PFSK-1 (cell line): ENCODE measurements at regions not wholly inside any gene's neighbourhood (a gene's known extent, or its start where the extent isn't known, plus 50 kb on each side); places are given as distances from the start of the nearest gene placed in this dataset.

ENCODE experiments used
- FOXP2 ChIP-seq: optimal IDR thresholded peaks from 2 replicates; pipeline ENCODE3; 2011; ENCODE audit warnings: borderline replicate concordance, control low read depth, inconsistent platforms; ENCODE audit not compliant: insufficient read depth; ENCODE audit errors: extremely low read length, extremely low read depth
- POLR2AphosphoS5 ChIP-seq: IDR thresholded peaks from 2 replicates; pipeline ENCODE4 v1.6.1; 2012; ENCODE audit warnings: low read depth, mild to moderate bottlenecking, control low read depth, low read length, moderate library complexity
- SIN3A ChIP-seq: IDR thresholded peaks from 2 replicates; pipeline ENCODE4 v1.6.1; 2012; ENCODE audit warnings: mild to moderate bottlenecking, low read length, moderate library complexity, borderline replicate concordance; ENCODE audit not compliant: insufficient read depth
- TAF1 ChIP-seq: IDR thresholded peaks from 2 replicates; pipeline ENCODE4 v1.6.1; 2012; ENCODE audit warnings: low read length, control low read depth, borderline replicate concordance; ENCODE audit not compliant: insufficient read depth
- TF ChIP-seq, protein P1 (sequence below), 2 experiments: IDR thresholded peaks; 2 replicates each; pipeline versions ENCODE4 v1.6.1 to v1.8.0; 2011 to 2012; ENCODE audit warnings: low read depth in 2 of 2, low read length in 2 of 2, control low read depth in 1 of 2, inconsistent platforms in 1 of 2, mild to moderate bottlenecking in 1 of 2, moderate library complexity in 1 of 2; ENCODE audit not compliant: insufficient read depth in 1 of 2

DNA sequence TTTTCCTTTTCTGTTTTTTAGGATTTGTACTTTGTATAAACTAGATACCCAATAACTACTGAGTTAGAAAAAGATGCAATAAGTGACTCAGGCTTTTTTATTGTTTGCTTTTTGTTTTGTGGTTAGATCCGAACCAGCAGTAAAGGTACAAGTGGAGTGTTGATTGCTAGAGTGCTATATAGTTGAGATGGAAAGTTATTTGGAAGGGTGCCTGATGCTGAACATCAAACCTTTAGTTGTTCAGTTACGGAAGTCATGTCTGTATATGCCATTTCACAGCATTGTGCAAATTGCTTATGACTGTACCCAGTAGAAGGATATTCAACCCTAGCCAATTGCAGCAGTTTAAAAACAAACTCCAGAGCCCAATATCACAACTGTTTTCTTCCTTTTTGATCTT is 285.1 kb downstream of the MAT2B start:
- TF ChIP-seq, protein P1, sequence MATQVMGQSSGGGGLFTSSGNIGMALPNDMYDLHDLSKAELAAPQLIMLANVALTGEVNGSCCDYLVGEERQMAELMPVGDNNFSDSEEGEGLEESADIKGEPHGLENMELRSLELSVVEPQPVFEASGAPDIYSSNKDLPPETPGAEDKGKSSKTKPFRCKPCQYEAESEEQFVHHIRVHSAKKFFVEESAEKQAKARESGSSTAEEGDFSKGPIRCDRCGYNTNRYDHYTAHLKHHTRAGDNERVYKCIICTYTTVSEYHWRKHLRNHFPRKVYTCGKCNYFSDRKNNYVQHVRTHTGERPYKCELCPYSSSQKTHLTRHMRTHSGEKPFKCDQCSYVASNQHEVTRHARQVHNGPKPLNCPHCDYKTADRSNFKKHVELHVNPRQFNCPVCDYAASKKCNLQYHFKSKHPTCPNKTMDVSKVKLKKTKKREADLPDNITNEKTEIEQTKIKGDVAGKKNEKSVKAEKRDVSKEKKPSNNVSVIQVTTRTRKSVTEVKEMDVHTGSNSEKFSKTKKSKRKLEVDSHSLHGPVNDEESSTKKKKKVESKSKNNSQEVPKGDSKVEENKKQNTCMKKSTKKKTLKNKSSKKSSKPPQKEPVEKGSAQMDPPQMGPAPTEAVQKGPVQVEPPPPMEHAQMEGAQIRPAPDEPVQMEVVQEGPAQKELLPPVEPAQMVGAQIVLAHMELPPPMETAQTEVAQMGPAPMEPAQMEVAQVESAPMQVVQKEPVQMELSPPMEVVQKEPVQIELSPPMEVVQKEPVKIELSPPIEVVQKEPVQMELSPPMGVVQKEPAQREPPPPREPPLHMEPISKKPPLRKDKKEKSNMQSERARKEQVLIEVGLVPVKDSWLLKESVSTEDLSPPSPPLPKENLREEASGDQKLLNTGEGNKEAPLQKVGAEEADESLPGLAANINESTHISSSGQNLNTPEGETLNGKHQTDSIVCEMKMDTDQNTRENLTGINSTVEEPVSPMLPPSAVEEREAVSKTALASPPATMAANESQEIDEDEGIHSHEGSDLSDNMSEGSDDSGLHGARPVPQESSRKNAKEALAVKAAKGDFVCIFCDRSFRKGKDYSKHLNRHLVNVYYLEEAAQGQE (IDR thresholded peaks at IDR 0.05; ENCODE audit: insufficient read depth in 1 of 2, low read depth in 2 of 2, low read length in 2 of 2) = no peak

DNA sequence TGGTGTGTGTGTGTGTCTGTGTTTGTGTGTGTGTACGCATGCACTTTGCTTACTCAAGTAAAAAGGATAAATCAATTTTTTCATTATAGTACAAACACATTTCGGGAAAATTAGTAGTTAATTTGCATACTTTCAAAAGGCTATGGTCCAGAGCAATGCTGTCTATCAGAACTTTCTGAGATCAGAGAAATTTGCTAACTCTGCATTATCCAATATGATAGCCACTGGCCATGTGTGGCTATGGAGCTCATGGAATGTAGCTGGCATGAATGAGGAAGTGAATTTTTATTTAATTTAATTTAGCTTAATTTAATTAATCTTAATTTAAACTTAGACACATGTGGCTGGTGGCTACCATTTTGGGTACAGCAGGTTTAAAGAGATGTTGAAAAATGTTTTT is 289.6 kb downstream of the MAT2B start:
- no peak for TF ChIP-seq FOXP2
- no peak for TF ChIP-seq TAF1
- TF ChIP-seq SIN3A = no peak
- TF ChIP-seq POLR2AphosphoS5 = no peak
- TF ChIP-seq, protein P1 (IDR thresholded peaks at IDR 0.05; ENCODE audit: insufficient read depth in 1 of 2, low read depth in 2 of 2, low read length in 2 of 2) = no peak

- TF ChIP-seq POLR2AphosphoS5 (no peak), SIN3A (no peak), TAF1 (no peak), FOXP2 (no peak)
- TF ChIP-seq, protein P1 (IDR thresholded peaks at IDR 0.05; ENCODE audit: insufficient read depth in 1 of 2, low read depth in 2 of 2, low read length in 2 of 2) = no peak
Observed at GRCh38 chr5:163807781-163808180, 302.4 kb downstream of the MAT2B start.

DNA sequence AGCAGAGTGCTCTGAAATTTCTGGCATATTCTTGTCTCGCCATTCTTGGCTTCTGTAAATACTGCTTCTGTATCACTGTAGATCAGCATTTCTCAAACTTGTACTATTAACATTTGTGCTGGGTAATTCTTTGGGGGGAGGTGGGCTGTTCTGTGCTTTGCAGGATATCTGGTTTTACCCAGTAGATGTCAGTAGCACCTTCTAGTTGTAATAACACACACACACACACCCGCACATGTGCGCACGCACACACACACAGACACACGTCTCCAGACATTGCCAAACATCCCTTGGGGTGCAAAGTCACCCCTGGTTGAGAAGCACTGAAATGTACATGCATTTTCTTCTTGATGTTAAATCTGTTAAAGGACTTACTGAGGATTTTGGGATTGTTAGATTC is 304.1 kb downstream of the MAT2B start:
- TF ChIP-seq POLR2AphosphoS5 = no peak
- TF ChIP-seq, protein P1 (IDR thresholded peaks at IDR 0.05; ENCODE audit: insufficient read depth in 1 of 2, low read depth in 2 of 2, low read length in 2 of 2) = no peak
- TF ChIP-seq TAF1 = no peak
- no peak for TF ChIP-seq SIN3A
- TF ChIP-seq FOXP2 = no peak

GRCh38 chr5:163813900-163814299 is 308.5 kb downstream of the MAT2B start:
- TF ChIP-seq TAF1 (no peak), SIN3A (no peak), FOXP2 (no peak), POLR2AphosphoS5 (no peak)
- TF ChIP-seq, protein P1 (IDR thresholded peaks at IDR 0.05; ENCODE audit: insufficient read depth in 1 of 2, low read depth in 2 of 2, low read length in 2 of 2) = no peak
